C4-2B (cell line): ENCODE measurements at regions not wholly inside any gene's neighbourhood (a gene's known extent, or its start where the extent isn't known, plus 50 kb on each side); places are given as distances from the start of the nearest gene placed in this dataset.

Experiments used
- CTCF ChIP-seq: fragments of 450-650 bp; conservative IDR thresholded peaks from 2 replicates; pipeline ENCODE4 v1.5.1; 2017; ENCODE audit warnings: mild to moderate bottlenecking
- ZFX ChIP-seq: fragments of 450-650 bp; IDR thresholded peaks from 2 replicates; pipeline ENCODE4 v1.6.1; 2017

GRCh38 chr2:193808877-193809276 lies 1614.1 kb upstream of the TMEFF2 start:
- TF ChIP-seq CTCF (no peak), ZFX (no peak)
